GM12873 (cell line): ENCODE measurements at regions not wholly inside any gene's neighbourhood (a gene's known extent, or its start where the extent isn't known, plus 50 kb on each side); places are given as distances from the start of the nearest gene placed in this dataset.

Experiments used
- CTCF ChIP-seq: IDR thresholded peaks from 2 replicates; pipeline ENCODE4 v1.5.1; 2012; ENCODE audit warnings: low read depth, mild to moderate bottlenecking, moderate library complexity, low read length, control low read depth; ENCODE audit not compliant: insufficient read depth; ENCODE audit errors: missing control alignments

DNA sequence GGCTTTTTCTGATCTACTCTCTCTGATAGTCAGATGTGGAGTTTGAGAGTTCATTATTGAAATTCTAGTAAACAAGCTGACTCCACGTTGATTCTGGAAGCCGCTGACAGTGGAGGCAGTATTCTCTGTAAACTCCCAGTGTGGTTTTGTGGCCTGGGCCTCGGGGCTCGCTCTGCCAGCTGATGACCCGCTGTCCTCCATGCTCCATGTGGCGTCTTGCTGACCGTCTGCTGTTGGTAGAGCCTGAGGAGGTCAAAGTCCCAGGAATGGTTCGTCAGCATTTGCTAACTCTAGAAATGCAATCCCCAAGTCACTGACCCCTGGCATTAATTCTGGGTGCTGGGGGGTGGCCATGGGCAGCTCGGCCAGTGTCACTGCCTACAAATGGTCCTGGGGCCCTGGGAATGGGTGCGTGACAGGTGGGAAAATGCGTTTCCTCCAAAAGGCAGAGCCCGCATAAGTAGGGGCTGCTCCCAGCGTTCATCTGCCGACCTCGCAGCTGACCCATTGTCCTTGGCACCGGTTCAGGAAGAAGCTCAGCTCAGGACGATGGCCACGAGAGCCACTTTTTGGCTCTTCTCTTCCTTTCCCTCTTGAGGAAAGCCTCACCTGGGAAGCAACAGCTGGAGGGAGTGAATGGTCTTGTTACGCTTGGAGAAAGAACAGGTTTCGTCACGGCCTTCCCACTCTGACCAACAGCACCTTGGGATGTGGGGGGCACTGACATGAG is 55.1 kb downstream of the MRPL36 start:
- TF ChIP-seq CTCF, result no peak

GRCh38 chr5:1743769-1744085 is 55.9 kb downstream of the MRPL36 start:
- TF ChIP-seq CTCF, result no peak

DNA sequence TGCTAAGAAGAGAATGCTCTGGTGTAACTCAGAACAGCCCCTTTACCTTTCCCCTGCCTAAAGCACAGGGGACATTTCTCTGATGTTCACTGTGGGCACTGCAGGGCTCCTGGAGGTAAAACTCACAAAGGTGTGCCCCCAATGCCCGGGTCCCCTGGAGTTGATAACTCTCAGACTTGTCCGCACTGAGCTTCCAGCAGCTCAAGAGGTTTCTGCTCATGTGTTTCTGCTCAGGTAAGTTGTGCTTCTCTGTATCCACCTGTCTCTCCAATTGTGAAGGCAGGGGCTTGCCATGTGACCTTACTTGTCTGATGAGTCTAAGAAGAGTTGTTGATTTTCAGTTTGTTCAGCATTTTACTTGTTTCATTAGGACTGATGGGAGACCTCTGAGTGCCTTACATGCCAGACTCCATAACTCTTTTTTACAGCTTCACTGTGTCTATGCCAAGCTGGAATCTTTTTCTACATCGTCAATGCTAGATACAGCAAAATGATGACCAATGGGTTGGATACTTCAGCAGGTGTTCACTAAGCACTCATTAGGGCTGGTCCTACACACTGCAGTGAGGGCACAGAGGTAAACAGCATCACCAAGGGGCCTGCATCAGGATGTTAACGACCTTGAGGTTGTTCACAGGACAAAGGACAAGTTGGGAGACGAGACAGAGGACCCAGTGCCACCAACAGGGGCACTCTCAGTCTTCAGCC is 56.4 kb downstream of the MRPL36 start:
- TF ChIP-seq CTCF, result no peak

- peak; percentile 86 for TF ChIP-seq CTCF
Observed at GRCh38 chr5:1737790-1738405, 61.7 kb downstream of the MRPL36 start.

- TF ChIP-seq CTCF, result peak; percentile 5
Observed at GRCh38 chr5:1736889-1737711, 62.5 kb downstream of the MRPL36 start.

DNA sequence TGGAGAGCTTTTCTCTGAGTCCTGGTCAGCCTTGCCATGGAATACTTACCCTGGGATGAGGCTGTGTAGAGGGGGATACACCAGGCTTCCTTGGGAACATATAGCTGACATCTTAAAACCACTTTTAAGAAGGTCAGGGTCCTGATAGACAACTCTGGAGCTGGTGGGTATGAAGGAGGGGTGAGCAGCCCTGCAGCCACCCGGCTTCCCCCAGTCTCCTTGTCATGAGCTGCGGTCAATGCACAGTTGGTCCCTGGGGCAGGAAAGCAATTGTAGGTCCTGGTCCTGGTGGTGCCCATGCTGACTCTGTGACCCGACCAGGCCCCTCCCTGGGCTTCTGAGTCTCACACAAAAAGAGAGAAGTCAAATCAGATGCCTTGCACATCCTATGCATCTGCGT is 63.6 kb downstream of the MRPL36 start:
- TF ChIP-seq CTCF, result no peak
